GM23338 (cell line): ENCODE measurements at regions not wholly inside any gene's neighbourhood (a gene's known extent, or its start where the extent isn't known, plus 50 kb on each side); places are given as distances from the start of the nearest gene placed in this dataset.

ENCODE experiments used
- ATAC-seq: fragments of 200-7000 bp; cut with Tn5 transposase; 3 replicates; pipeline ENCODE4 v1.9.1; 2020
- DNase-seq: peaks from one replicate; pipeline ENCODE4 v3.0.0-alpha.2; 2015; ENCODE audit warnings: low spot score
- H2AFZ ChIP-seq: fragments of 200-600 bp; sonication (generic); 2 replicates; pipeline ENCODE4 v1.8.0; 2016; ENCODE audit warnings: antibody characterized with exemption, mild to moderate bottlenecking, moderate library complexity
- H3F3A ChIP-seq: fragments of 200-600 bp; sonication (generic); replicated peaks from 2 replicates; pipeline ENCODE4 v1.8.0; 2017; ENCODE audit warnings: antibody characterized with exemption, mixed run types, low read depth
- H3K27ac ChIP-seq: fragments of 200-600 bp; sonication (generic); 2 replicates; pipeline ENCODE4 v1.6.1; 2016; ENCODE audit warnings: low read depth
- H3K27me3 ChIP-seq: fragments of 200-600 bp; sonication (generic); 2 replicates; pipeline ENCODE4 v1.8.0; 2016; ENCODE audit warnings: mild to moderate bottlenecking, mixed run types, moderate library complexity; ENCODE audit not compliant: insufficient read depth
- H3K36me3 ChIP-seq: fragments of 200-600 bp; sonication (generic); 2 replicates; pipeline ENCODE4 v1.8.0; 2016; ENCODE audit warnings: mild to moderate bottlenecking; ENCODE audit not compliant: insufficient read depth
- H3K4me1 ChIP-seq: fragments of 200-600 bp; sonication (generic); 2 replicates; pipeline ENCODE4 v1.8.0; 2016; ENCODE audit warnings: mild to moderate bottlenecking, moderate library complexity; ENCODE audit not compliant: insufficient read depth
- H3K4me2 ChIP-seq: fragments of 200-600 bp; sonication (generic); 2 replicates; pipeline ENCODE4 v1.7.1; 2017; ENCODE audit warnings: mixed run types
- H3K4me3 ChIP-seq: fragments of 200-600 bp; sonication (generic); 2 replicates; pipeline ENCODE4 v1.6.1; 2016; ENCODE audit warnings: mixed run types
- H3K79me2 ChIP-seq: fragments of 200-600 bp; sonication (generic); replicated peaks from 2 replicates; pipeline ENCODE4 v1.8.0; 2017; ENCODE audit warnings: mild to moderate bottlenecking; ENCODE audit not compliant: insufficient read depth
- H3K9me2 ChIP-seq: fragments of 200-600 bp; sonication (generic); 2 replicates; pipeline ENCODE4 v1.8.0; 2017; ENCODE audit not compliant: insufficient read depth
- H4K20me1 ChIP-seq: fragments of 200-600 bp; sonication (generic); replicated peaks from 2 replicates; pipeline ENCODE4 v1.8.0; 2017; ENCODE audit warnings: mild to moderate bottlenecking; ENCODE audit not compliant: insufficient read depth
- H3K27ac Mint-ChIP-seq: 2 replicates; pipeline ENCODE4 v1.8.0; 2020; ENCODE audit warnings: inconsistent platforms, mild to moderate bottlenecking, moderate library complexity, mixed read lengths
- H3K27me3 Mint-ChIP-seq: 3 replicates; pipeline ENCODE4 v1.8.0; 2022; ENCODE audit warnings: low read depth, mild to moderate bottlenecking, moderate library complexity, mixed read lengths, inconsistent platforms; ENCODE audit not compliant: insufficient read depth, poor library complexity
- H3K36me3 Mint-ChIP-seq: 3 replicates; pipeline ENCODE4 v1.8.0; 2021; ENCODE audit warnings: low read depth, mild to moderate bottlenecking, inconsistent platforms, moderate library complexity, mixed read lengths
- H3K4me1 Mint-ChIP-seq: 3 replicates; pipeline ENCODE4 v1.8.0; 2020; ENCODE audit warnings: mild to moderate bottlenecking, inconsistent platforms, mixed read lengths
- H3K4me3 Mint-ChIP-seq: 3 replicates; pipeline ENCODE4 v1.8.0; 2021; ENCODE audit warnings: moderate library complexity, mild to moderate bottlenecking, inconsistent platforms, mixed read lengths
- H3K9me3 Mint-ChIP-seq: 3 replicates; pipeline ENCODE4 v1.8.0; 2020; ENCODE audit warnings: moderate library complexity, mild to moderate bottlenecking, inconsistent platforms, mixed read lengths
- EZH2phosphoT487 ChIP-seq: fragments of 200-600 bp; sonication (generic); IDR thresholded peaks from one replicate; pipeline ENCODE4 v1.8.1; 2018; ENCODE audit warnings: antibody characterized with exemption; ENCODE audit not compliant: unreplicated experiment
- JUNB ChIP-seq: IDR thresholded peaks from one replicate; pipeline ENCODE4 v1.6.1; 2016; ENCODE audit warnings: antibody characterized with exemption; ENCODE audit not compliant: unreplicated experiment
- NANOG ChIP-seq: IDR thresholded peaks from 2 replicates; pipeline ENCODE4 v1.6.1; 2016; ENCODE audit warnings: antibody characterized with exemption, borderline replicate concordance
- STAT1 ChIP-seq: IDR thresholded peaks from one replicate; pipeline ENCODE4 v1.6.1; 2016; ENCODE audit warnings: antibody characterized with exemption; ENCODE audit not compliant: unreplicated experiment
- ZNF114 ChIP-seq: fragments of 250-450 bp; sonication (Bioruptor Pico); IDR thresholded peaks from 2 replicates; pipeline ENCODE4 v1.5.0; 2020; ENCODE audit warnings: mild to moderate bottlenecking, moderate library complexity
- TF ChIP-seq, protein P1 (sequence below): fragments of 250-450 bp; sonication (Bioruptor Pico); IDR thresholded peaks from 2 replicates; pipeline ENCODE4 v1.5.0; 2020; ENCODE audit warnings: mild to moderate bottlenecking, moderate library complexity
- TF ChIP-seq, protein P2 (sequence below): IDR thresholded peaks from 2 replicates; pipeline ENCODE4 v1.6.1; 2016; ENCODE audit warnings: antibody characterized with exemption
- TF ChIP-seq, protein P3 (sequence below), 2 experiments: fragments of 200-600 bp in 1 of 2; sonication (generic) in 1 of 2; conservative IDR thresholded peaks; 2 replicates each; pipeline versions ENCODE4 v1.5.1 to v1.6.1; 2016 to 2017; ENCODE audit warnings: antibody characterized with exemption in 2 of 2, low read depth in 2 of 2, mild to moderate bottlenecking in 2 of 2, moderate library complexity in 1 of 2

DNA sequence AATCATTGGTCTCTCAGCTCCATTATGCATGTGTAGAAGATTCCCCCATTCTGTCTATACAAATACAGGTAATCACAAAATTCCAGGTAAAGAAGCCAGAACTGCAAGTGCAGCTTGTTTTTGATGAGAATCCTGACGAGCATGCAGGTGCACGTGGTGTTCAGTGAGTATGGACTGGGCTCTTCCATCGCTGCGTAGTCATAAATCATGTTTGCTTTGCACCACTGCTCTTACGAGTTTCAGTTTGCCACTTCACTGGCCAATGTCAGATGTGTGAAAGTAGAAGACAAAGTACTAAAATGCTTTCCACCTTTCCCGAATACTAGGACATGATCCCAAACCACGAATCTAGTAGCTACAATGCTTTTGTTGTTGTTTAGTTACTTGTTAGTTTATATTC lies 390.7 kb downstream of the LIG4 start (continued):
- TF ChIP-seq, protein P1, sequence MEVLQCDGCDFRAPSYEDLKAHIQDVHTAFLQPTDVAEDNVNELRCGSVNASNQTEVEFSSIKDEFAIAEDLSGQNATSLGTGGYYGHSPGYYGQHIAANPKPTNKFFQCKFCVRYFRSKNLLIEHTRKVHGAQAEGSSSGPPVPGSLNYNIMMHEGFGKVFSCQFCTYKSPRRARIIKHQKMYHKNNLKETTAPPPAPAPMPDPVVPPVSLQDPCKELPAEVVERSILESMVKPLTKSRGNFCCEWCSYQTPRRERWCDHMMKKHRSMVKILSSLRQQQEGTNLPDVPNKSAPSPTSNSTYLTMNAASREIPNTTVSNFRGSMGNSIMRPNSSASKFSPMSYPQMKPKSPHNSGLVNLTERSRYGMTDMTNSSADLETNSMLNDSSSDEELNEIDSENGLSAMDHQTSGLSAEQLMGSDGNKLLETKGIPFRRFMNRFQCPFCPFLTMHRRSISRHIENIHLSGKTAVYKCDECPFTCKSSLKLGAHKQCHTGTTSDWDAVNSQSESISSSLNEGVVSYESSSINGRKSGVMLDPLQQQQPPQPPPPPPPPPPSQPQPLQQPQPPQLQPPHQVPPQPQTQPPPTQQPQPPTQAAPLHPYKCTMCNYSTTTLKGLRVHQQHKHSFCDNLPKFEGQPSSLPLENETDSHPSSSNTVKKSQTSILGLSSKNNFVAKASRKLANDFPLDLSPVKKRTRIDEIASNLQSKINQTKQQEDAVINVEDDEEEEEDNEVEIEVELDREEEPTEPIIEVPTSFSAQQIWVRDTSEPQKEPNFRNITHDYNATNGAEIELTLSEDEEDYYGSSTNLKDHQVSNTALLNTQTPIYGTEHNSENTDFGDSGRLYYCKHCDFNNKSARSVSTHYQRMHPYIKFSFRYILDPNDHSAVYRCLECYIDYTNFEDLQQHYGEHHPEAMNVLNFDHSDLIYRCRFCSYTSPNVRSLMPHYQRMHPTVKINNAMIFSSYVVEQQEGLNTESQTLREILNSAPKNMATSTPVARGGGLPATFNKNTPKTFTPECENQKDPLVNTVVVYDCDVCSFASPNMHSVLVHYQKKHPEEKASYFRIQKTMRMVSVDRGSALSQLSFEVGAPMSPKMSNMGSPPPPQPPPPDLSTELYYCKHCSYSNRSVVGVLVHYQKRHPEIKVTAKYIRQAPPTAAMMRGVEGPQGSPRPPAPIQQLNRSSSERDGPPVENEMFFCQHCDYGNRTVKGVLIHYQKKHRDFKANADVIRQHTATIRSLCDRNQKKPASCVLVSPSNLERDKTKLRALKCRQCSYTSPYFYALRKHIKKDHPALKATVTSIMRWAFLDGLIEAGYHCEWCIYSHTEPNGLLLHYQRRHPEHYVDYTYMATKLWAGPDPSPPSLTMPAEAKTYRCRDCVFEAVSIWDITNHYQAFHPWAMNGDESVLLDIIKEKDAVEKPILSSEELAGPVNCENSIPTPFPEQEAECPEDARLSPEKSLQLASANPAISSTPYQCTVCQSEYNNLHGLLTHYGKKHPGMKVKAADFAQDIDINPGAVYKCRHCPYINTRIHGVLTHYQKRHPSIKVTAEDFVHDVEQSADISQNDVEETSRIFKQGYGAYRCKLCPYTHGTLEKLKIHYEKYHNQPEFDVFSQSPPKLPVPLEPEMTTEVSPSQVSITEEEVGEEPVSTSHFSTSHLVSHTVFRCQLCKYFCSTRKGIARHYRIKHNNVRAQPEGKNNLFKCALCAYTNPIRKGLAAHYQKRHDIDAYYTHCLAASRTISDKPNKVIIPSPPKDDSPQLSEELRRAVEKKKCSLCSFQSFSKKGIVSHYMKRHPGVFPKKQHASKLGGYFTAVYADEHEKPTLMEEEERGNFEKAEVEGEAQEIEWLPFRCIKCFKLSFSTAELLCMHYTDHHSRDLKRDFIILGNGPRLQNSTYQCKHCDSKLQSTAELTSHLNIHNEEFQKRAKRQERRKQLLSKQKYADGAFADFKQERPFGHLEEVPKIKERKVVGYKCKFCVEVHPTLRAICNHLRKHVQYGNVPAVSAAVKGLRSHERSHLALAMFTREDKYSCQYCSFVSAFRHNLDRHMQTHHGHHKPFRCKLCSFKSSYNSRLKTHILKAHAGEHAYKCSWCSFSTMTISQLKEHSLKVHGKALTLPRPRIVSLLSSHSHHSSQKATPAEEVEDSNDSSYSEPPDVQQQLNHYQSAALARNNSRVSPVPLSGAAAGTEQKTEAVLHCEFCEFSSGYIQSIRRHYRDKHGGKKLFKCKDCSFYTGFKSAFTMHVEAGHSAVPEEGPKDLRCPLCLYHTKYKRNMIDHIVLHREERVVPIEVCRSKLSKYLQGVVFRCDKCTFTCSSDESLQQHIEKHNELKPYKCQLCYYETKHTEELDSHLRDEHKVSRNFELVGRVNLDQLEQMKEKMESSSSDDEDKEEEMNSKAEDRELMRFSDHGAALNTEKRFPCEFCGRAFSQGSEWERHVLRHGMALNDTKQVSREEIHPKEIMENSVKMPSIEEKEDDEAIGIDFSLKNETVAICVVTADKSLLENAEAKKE (CRISPR knock-in tag), result no peak
- no peak for TF ChIP-seq STAT1
- no peak for TF ChIP-seq JUNB
- no peak for TF ChIP-seq NANOG
- no peak for TF ChIP-seq ZNF114 (CRISPR knock-in tag)

DNA sequence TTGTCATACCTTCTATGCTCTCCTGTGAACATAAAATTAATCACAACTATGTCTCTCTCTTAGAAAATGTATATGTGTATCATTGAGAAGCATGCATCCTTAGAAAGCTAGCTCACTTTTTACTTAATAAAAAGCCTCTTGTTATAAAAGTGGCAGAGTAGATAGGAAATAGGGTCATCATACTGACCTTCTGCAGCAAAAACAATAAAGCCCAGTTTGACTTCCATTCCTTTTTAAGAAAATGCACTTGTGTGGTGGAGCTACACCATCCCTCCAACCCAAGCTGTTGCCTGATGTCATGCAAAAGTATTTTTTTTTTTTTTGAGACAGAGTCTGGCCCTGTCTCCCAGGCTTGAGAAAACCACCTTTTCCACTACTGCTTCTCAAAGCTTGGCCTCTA lies 393.3 kb downstream of the LIG4 start:
- Mint-ChIP-seq H3K27ac (peak overlapping the region; percentile 65; the same call in 1 of the 2 replicates), H3K4me3 (no peak overlapping the region), H3K9me3 (no peaks in the 10 kb centered on the region; the same call in 2 of the 3 replicates), H3K27me3 (no peaks in the 10 kb centered on the region), H3K36me3 (no peaks in the 10 kb centered on the region), H3K4me1 (peaks cover 60% of the 10 kb centered on the region)
- no peaks in the 10 kb centered on the region for H3K9me2 ChIP-seq
- no peak for ATAC-seq
- peaks cover 36% of the 10 kb centered on the region for H3K4me1 ChIP-seq
- H3K79me2 ChIP-seq, result peaks cover 9% of the 10 kb centered on the region; the same call in 1 of the 2 replicates
- no peaks in the 10 kb centered on the region for H3K36me3 ChIP-seq
- no peak overlapping the region for H2AFZ ChIP-seq
- H3K4me3 ChIP-seq, result no peak overlapping the region
- peak overlapping the region; percentile 40; the same call in 1 of the 2 replicates for H3K4me2 ChIP-seq
- H3K27me3 ChIP-seq, result no peaks in the 10 kb centered on the region
- 0 out of 2 replicates have a peak overlapping the region, but pooled peaks have one; percentile 20 for H3K27ac ChIP-seq
- TF ChIP-seq, protein P2, sequence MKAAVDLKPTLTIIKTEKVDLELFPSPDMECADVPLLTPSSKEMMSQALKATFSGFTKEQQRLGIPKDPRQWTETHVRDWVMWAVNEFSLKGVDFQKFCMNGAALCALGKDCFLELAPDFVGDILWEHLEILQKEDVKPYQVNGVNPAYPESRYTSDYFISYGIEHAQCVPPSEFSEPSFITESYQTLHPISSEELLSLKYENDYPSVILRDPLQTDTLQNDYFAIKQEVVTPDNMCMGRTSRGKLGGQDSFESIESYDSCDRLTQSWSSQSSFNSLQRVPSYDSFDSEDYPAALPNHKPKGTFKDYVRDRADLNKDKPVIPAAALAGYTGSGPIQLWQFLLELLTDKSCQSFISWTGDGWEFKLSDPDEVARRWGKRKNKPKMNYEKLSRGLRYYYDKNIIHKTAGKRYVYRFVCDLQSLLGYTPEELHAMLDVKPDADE, result no peak
- no peak for TF ChIP-seq ZNF114 (CRISPR knock-in tag)
- TF ChIP-seq, protein P3, sequence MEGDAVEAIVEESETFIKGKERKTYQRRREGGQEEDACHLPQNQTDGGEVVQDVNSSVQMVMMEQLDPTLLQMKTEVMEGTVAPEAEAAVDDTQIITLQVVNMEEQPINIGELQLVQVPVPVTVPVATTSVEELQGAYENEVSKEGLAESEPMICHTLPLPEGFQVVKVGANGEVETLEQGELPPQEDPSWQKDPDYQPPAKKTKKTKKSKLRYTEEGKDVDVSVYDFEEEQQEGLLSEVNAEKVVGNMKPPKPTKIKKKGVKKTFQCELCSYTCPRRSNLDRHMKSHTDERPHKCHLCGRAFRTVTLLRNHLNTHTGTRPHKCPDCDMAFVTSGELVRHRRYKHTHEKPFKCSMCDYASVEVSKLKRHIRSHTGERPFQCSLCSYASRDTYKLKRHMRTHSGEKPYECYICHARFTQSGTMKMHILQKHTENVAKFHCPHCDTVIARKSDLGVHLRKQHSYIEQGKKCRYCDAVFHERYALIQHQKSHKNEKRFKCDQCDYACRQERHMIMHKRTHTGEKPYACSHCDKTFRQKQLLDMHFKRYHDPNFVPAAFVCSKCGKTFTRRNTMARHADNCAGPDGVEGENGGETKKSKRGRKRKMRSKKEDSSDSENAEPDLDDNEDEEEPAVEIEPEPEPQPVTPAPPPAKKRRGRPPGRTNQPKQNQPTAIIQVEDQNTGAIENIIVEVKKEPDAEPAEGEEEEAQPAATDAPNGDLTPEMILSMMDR (conservative IDR thresholded peaks at IDR 0.05; ENCODE audit: low read depth in 2 of 2), result no peak
- TF ChIP-seq EZH2phosphoT487, result no peak
- TF ChIP-seq NANOG, result no peak
- no peaks in the 10 kb centered on the region for H3F3A ChIP-seq
- no peak for DNase-seq
- H4K20me1 ChIP-seq, result no peaks in the 10 kb centered on the region
